ENCODE measurements at regions not wholly inside any gene's neighbourhood (a gene's known extent, or its start where the extent isn't known, plus 50 kb on each side); places are given as distances from the start of the nearest gene placed in this dataset.

DNA sequence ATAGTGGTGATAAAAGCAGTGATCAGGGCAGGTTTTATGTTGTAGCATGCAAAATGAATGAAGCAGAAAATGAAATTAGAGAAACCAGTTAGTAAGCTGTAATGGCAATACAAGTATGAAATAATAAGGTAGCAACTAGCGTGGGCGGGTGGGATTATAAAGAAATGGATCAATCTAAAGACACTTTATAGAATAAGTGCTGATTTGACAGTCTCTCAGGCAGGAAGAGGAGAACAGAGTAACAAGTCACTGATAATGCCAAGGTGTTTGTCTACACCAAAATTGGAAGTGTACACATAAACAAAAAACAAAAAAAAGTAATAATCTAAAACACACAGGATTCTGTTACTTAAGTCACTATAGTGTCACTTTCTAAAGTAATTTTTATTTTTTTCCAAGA lies 51.0 kb upstream of the PCBP1 start:
- H3K27ac ChIP-seq = no peak overlapping the region

DNA sequence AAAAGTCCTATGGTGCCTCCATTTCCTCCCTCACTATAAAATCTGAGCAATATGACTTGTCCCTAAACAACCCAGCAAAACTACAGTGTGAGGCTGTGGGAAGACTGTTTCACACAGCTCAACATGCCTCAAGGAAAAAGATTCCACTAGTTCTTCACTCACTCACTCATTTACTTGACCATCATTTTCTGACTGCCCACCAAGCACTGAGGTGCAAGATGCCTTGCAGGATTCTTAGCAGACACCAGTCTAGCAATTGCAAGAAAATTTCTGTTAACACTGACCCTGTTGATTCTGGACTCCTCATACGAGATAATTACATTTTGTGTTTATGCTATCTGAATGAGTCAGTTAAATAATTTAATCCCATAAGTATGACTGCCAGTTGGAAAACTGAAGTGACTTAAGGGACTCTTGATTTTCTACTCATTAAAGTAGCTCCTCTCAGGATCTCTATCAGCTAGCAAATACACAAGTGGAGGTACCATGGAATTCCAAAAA lies 51.9 kb upstream of the PCBP1 start:
- intact Hi-C loops (cut with DNase I) = no loop called here
- Histone ChIP-seq H3K4me1 (peaks cover 5% of the 10 kb centered on the region), H3K9me3 (no peaks in the 10 kb centered on the region), H3K27ac (peak overlapping the region in 2 of 4 donors; percentile 0 to 32), H3K4me3 (no peak overlapping the region), H3K36me3 (replicated peaks in 1 of 2; ENCODE audit: insufficient read depth in 1 of 2, low read depth in 2 of 2) (no peaks in the 10 kb centered on the region), H3K27me3 (no peaks in the 10 kb centered on the region)
- WGBS, 2 donors = 45 to 67% methylated on average over 1 of the region's 1 CpG
- no peak for TF ChIP-seq POLR2A (IDR thresholded peaks at IDR 0.05)
- TF ChIP-seq, protein P1, sequence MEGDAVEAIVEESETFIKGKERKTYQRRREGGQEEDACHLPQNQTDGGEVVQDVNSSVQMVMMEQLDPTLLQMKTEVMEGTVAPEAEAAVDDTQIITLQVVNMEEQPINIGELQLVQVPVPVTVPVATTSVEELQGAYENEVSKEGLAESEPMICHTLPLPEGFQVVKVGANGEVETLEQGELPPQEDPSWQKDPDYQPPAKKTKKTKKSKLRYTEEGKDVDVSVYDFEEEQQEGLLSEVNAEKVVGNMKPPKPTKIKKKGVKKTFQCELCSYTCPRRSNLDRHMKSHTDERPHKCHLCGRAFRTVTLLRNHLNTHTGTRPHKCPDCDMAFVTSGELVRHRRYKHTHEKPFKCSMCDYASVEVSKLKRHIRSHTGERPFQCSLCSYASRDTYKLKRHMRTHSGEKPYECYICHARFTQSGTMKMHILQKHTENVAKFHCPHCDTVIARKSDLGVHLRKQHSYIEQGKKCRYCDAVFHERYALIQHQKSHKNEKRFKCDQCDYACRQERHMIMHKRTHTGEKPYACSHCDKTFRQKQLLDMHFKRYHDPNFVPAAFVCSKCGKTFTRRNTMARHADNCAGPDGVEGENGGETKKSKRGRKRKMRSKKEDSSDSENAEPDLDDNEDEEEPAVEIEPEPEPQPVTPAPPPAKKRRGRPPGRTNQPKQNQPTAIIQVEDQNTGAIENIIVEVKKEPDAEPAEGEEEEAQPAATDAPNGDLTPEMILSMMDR (IDR thresholded peaks at IDR 0.05) = no peak
- ATAC-seq = no peak
- no peak for DNase-seq

More for the DNA sequence above, 51.0 kb upstream of the PCBP1 start:
- no peaks in the 10 kb centered on the region for H3K27me3 ChIP-seq
- no peak for ATAC-seq
- intact Hi-C loops (cut with DNase I) = no loop called here
- H3K9me3 ChIP-seq = no peaks in the 10 kb centered on the region
- H3K4me3 ChIP-seq = no peak overlapping the region
- no peaks in the 10 kb centered on the region for H3K36me3 ChIP-seq (replicated peaks in 1 of 2; ENCODE audit: insufficient read depth in 1 of 2, low read depth in 2 of 2)
- H3K4me1 ChIP-seq = peaks cover 5% of the 10 kb centered on the region
- TF ChIP-seq, protein P1 (IDR thresholded peaks at IDR 0.05) = no peak
- TF ChIP-seq POLR2A (IDR thresholded peaks at IDR 0.05) = no peak
- DNase-seq = no peak
- 96 to 98% methylated on average over 2 of the region's 2 CpGs for WGBS, 2 donors

DNA sequence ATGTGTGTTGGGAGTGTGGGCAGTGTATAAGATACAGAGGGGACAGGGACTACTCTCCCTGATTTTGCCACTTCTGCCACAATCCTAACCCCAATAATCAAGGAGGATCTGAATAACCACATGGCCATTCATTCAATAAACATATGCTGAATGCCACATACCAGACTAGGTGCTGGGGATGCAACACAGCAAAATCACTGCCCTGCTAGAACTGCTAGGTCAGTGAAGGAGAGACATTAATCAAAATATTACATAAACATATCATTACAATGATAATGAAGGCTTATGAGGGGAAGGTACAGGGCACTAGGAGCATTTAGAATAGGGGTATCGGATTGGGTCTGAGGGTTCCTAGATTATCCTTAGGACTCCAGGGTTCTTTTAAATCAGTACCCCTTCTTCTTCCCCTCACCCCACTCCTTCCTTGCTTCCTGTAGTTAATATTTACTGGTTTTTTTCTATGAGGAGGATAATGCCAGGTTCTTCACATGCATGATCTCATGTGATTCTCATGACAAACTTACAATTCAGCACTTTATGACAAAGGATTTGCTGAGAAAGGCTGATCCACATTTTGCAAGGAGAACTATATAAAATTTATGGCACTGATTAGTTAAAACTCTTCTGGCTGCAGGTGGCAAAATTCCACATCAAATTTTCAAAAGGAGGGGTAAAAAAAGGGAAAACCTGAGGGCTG lies 56.4 kb upstream of the PCBP1 start:
- Histone ChIP-seq H3K4me3 (no peak overlapping the region), H3K36me3 (replicated peaks in 1 of 2; ENCODE audit: insufficient read depth in 1 of 2, low read depth in 2 of 2) (no peaks in the 10 kb centered on the region), H3K9me3 (no peaks in the 10 kb centered on the region), H3K27ac (peak overlapping the region in 3 of 4 donors; percentile 43 to 69 (median 67)), H3K27me3 (no peaks in the 10 kb centered on the region), H3K4me1 (peaks cover 9% of the 10 kb centered on the region)
- TF ChIP-seq, protein P1 (IDR thresholded peaks at IDR 0.05) = no peak
- DNase-seq (no peak), ATAC-seq (no peak)
- intact Hi-C loops (cut with DNase I) = no loop called here
- WGBS, 2 donors = 95% methylated on average over 1 of the region's 1 CpG

DNA sequence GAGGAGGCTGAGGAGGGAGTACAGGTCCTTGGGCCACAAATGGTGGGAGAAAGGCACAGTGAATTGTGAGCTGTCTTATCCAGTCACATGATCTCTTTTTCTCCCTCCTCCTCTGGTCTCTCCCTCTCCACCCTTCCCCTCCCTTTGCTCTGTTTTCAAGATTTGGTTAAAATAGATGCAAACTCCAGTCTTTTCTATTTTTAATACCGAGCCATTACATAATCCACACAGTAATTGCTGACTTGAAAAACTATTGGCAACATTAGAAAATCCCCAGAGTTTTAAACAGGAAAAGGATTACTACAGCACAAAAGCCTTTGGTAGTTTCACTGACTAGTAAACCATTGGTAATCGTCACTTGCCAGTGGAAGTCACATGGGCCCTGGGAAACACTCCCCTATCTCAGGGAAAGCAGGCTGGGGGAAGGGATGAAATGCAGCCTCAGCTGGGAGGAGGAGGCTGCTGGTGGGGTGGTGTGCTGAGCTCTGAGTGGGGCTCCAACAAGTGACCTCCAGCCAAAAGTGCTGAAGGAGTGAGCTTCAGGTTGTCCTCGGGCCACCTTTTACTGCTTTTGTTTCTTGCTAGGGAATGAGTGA lies 57.4 kb upstream of the PCBP1 start:
- H3K9me3 ChIP-seq = no peaks in the 10 kb centered on the region
- intact Hi-C loops (cut with DNase I) = no loop called here
- TF ChIP-seq, protein P1 (IDR thresholded peaks at IDR 0.05) = no peak
- TF ChIP-seq POLR2A (IDR thresholded peaks at IDR 0.05) = peak in 1 of 3 donors; percentile 48
- peaks cover 8% of the 10 kb centered on the region for H3K4me1 ChIP-seq
- ATAC-seq = peak; percentile 89
- no peak overlapping the region for H3K4me3 ChIP-seq
- peak; percentile 26 to 73 (median 46) for DNase-seq
- no peaks in the 10 kb centered on the region for H3K27me3 ChIP-seq
- H3K27ac ChIP-seq = peak overlapping the region in 3 of 4 donors; percentile 43 to 69 (median 67)
- 33 to 37% methylated on average over 3 of the region's 3 CpGs for WGBS, 2 donors
- no peaks in the 10 kb centered on the region for H3K36me3 ChIP-seq (replicated peaks in 1 of 2; ENCODE audit: insufficient read depth in 1 of 2, low read depth in 2 of 2)
